GM12878 (cell line): ENCODE measurements at regions not wholly inside any gene's neighbourhood (a gene's known extent, or its start where the extent isn't known, plus 50 kb on each side); places are given as distances from the start of the nearest gene placed in this dataset.
A peak's percentile ranks its signal among the peaks of the same experiment; 100 is the strongest.

Source experiments
- ATAC-seq: fragments of 200-7000 bp; cut with Tn5 transposase; 3 replicates; pipeline ENCODE4 v1.9.1; 2020; ENCODE audit warnings: mild to moderate bottlenecking, moderate library complexity
- BruUV-seq: library from RNA; stranded (reverse); fragments of 400-500 nt; replicated peaks from 2 replicates; lab custom pipeline; 2021; lab: Mats Ljungman, UMichigan
- CTCF ChIA-PET: fragments of 300-600 bp; sonication (Branson Sonifier 250); formaldehyde crosslinking; extraction: SDS; loops from one replicate; lab custom pipeline; 2021; ENCODE audit warnings: inconsistent platforms; lab: Yijun Ruan, JAX
- POLR2A ChIA-PET: fragments of 350-600 bp; formaldehyde crosslinking; extraction: SDS; loops from one replicate; lab custom pipeline; 2021; ENCODE audit warnings: inconsistent platforms; lab: Charles Lee
- RAD21 ChIA-PET: fragments of 300-600 bp; sonication (Branson Sonifier 250); formaldehyde crosslinking; loops from one replicate; lab custom pipeline; 2023; ENCODE audit warnings: antibody characterized with exemption; ENCODE audit not compliant: unreplicated experiment; lab: Charles Lee
- SMC1A ChIA-PET: fragments of 300-600 bp; sonication (Branson Sonifier 250); formaldehyde crosslinking; loops from one replicate; lab custom pipeline; 2023; ENCODE audit not compliant: unreplicated experiment, uncharacterized antibody; lab: Charles Lee
- DNase-seq: peaks from one replicate; pipeline ENCODE4 v3.0.0-alpha.2; 2011; ENCODE audit warnings: low read depth, low spot score
- FAIRE-seq: peaks from 3 replicates; lab custom pipeline; 2011; peaks lifted over from hg19 to GRCh38; lab: Jason Lieb, UNC
- H2AFZ ChIP-seq: 2 replicates; pipeline ENCODE4 v1.6.0; 2011; ENCODE audit warnings: low read depth, low read length, control low read depth; ENCODE audit not compliant: control insufficient read depth
- H3K27ac ChIP-seq: 2 replicates; pipeline ENCODE4 v1.5.1; 2011; ENCODE audit warnings: control low read depth; ENCODE audit not compliant: control insufficient read depth, insufficient read depth
- H3K27me3 ChIP-seq, 2 experiments: replicated peaks in 1 of 2; 2 replicates each; pipeline versions ENCODE4 v1.6.0 to v1.6.1; 2011; ENCODE audit warnings: low read length in 1 of 2; ENCODE audit not compliant: control insufficient read depth in 2 of 2, insufficient read depth in 2 of 2
- H3K36me3 ChIP-seq, 2 experiments: 2 replicates each; pipeline ENCODE4 v1.5.1; 2011; ENCODE audit warnings: low read length in 1 of 2; ENCODE audit not compliant: control insufficient read depth in 2 of 2, insufficient read depth in 2 of 2
- H3K4me1 ChIP-seq: 2 replicates; pipeline ENCODE4 v1.6.1; 2011; ENCODE audit warnings: mild to moderate bottlenecking, low read length, moderate library complexity, mixed read lengths; ENCODE audit not compliant: control insufficient read depth, insufficient read depth
- H3K4me2 ChIP-seq: 2 replicates; pipeline ENCODE4 v1.6.0; 2011; ENCODE audit warnings: control low read depth; ENCODE audit not compliant: control insufficient read depth, insufficient read depth
- H3K4me3 ChIP-seq: fragments of 200-600 bp; sonication (generic); 2 replicates; pipeline ENCODE4 v1.5.1; 2016
- H3K79me2 ChIP-seq: 2 replicates; pipeline ENCODE4 v1.6.0; 2011; ENCODE audit warnings: low read length; ENCODE audit not compliant: control insufficient read depth, insufficient read depth
- H3K9ac ChIP-seq: 2 replicates; pipeline ENCODE4 v1.8.0; 2011; ENCODE audit warnings: low read length, control low read depth, mixed read lengths; ENCODE audit not compliant: control insufficient read depth, insufficient read depth
- H3K9me3 ChIP-seq: replicated peaks from 3 replicates; pipeline ENCODE4 v1.5.1; 2011; ENCODE audit warnings: mild to moderate bottlenecking, low read length; ENCODE audit not compliant: control insufficient read depth, insufficient read depth
- H4K20me1 ChIP-seq: 2 replicates; pipeline ENCODE4 v1.6.0; 2011; ENCODE audit not compliant: control insufficient read depth, insufficient read depth
- ATF7 ChIP-seq: fragments of 450-650 bp; IDR thresholded peaks from 2 replicates; pipeline ENCODE4 v1.6.1; 2016; ENCODE audit warnings: low read depth, mild to moderate bottlenecking
- BHLHE40 ChIP-seq, 2 experiments: fragments of 450-650 bp in 1 of 2; IDR thresholded peaks; 2 replicates each; pipeline ENCODE4 v1.6.1; 2011 to 2017; ENCODE audit warnings: low read depth in 2 of 2, borderline replicate concordance in 1 of 2, improper control_type of control experiment in 1 of 2, low read length in 1 of 2, mild to moderate bottlenecking in 1 of 2
- CEBPZ ChIP-seq: fragments of 150-350 bp; IDR thresholded peaks from 2 replicates; pipeline ENCODE4 v1.6.1; 2016; ENCODE audit warnings: low read depth, low read length
- E2F4 ChIP-seq: IDR thresholded peaks from 2 replicates; pipeline ENCODE4 v1.6.1; 2012; ENCODE audit warnings: low read depth, low read length, improper control_type of control experiment
- FOS ChIP-seq: IDR thresholded peaks from 3 replicates; pipeline ENCODE4 v1.6.1; 2011; ENCODE audit warnings: borderline replicate concordance; ENCODE audit not compliant: insufficient read length; ENCODE audit errors: extremely low read depth
- GATAD2B ChIP-seq: fragments of 450-650 bp; conservative IDR thresholded peaks from 2 replicates; pipeline ENCODE4 v1.6.1; 2017; ENCODE audit warnings: low read depth, mild to moderate bottlenecking, moderate library complexity
- HDAC2 ChIP-seq: fragments of 200-600 bp; sonication (generic); IDR thresholded peaks from 2 replicates; pipeline ENCODE4 v1.6.1; 2017
- IKZF2 ChIP-seq, 2 experiments: fragments of 450-650 bp; IDR thresholded peaks; 2 replicates each; pipeline ENCODE4 v1.6.1; 2017; ENCODE audit warnings: mild to moderate bottlenecking in 2 of 2, moderate library complexity in 2 of 2
- NFIC ChIP-seq: IDR thresholded peaks from 2 replicates; pipeline ENCODE4 v1.6.1; 2012; ENCODE audit warnings: low read depth, mild to moderate bottlenecking, inconsistent platforms, low read length, moderate library complexity
- NR2F1 ChIP-seq: fragments of 450-650 bp; conservative IDR thresholded peaks from 2 replicates; pipeline ENCODE4 v1.6.1; 2017; ENCODE audit warnings: mild to moderate bottlenecking
- POLR2AphosphoS2 ChIP-seq: IDR thresholded peaks from 2 replicates; pipeline ENCODE4 v1.6.1; 2011; ENCODE audit warnings: low read depth, mild to moderate bottlenecking, low read length, improper control_type of control experiment, moderate library complexity
- RCOR1 ChIP-seq: conservative IDR thresholded peaks from 2 replicates; pipeline ENCODE4 v1.6.1; 2012; ENCODE audit warnings: low read depth, low read length, improper control_type of control experiment
- SPI1 ChIP-seq: IDR thresholded peaks from 2 replicates; pipeline ENCODE4 v1.6.1; 2011; ENCODE audit warnings: low read depth, mild to moderate bottlenecking, low read length, moderate library complexity, borderline replicate concordance; ENCODE audit not compliant: insufficient read depth
- TCF12 ChIP-seq: IDR thresholded peaks from 2 replicates; pipeline ENCODE4 v1.6.1; 2011; ENCODE audit warnings: low read depth, mild to moderate bottlenecking, low read length
- USF2 ChIP-seq: IDR thresholded peaks from 2 replicates; pipeline ENCODE4 v1.6.1; 2011; ENCODE audit warnings: low read depth, low read length, improper control_type of control experiment, borderline replicate concordance
- ZBED1 ChIP-seq: IDR thresholded peaks from 2 replicates; pipeline ENCODE4 v1.6.1; 2016; ENCODE audit warnings: borderline replicate concordance
- WGBS: methylation state at CpG from one replicate; pipeline ENCODE4 v1.1.6; 2016; ENCODE audit warnings: low lambda C conversion rate; ENCODE audit not compliant: insufficient replicate concordance, insufficient coverage; ENCODE audit errors: missing lambda C conversion rate; 5-methylcytosine and 5-hydroxymethylcytosine counted together
- in situ Hi-C: fragments of 300-500 bp; cut with MboI; formaldehyde crosslinking; loops from 9 replicates; pipeline ENCODE4 v1.14.3; 2018; ENCODE audit warnings: mixed read lengths
- intact Hi-C: fragments of 100-400 bp; cut with micrococcal nuclease; formaldehyde crosslinking; loops from one replicate; pipeline ENCODE4 v1.14.2; 2022; ENCODE audit not compliant: unreplicated experiment

- TF ChIP-seq CEBPZ: no peak
- TF ChIP-seq RCOR1: no peak
- no peak for TF ChIP-seq ATF7
- TF ChIP-seq FOS: no peak
- TF ChIP-seq SPI1: no peak
Measured at GRCh38 chr3:106129939-106130338, 261.1 kb upstream of the CBLB start (continued).

- intact Hi-C loops: no loop called here
- SMC1A ChIA-PET: interaction anchor here (2.2 kb wide), 1 partner anchor 40 kb away, joined by 10 read pairs; no protein-coding TSS in a partner anchor
- FAIRE-seq: no peak
Measured at GRCh38 chr3:106130384-106131198, 261.8 kb upstream of the CBLB start.

More at GRCh38 chr3:106130384-106131198, 261.8 kb upstream of the CBLB start:
- no TSS peak for BruUV-seq
- no peaks in the 10 kb centered on the region for H3K36me3 ChIP-seq
- POLR2A ChIA-PET: no interaction called here
- H3K9ac ChIP-seq: no peak overlapping the region
- no peak overlapping the region for H3K27ac ChIP-seq
- H3K79me2 ChIP-seq: no peaks in the 10 kb centered on the region
- CTCF ChIA-PET: interaction anchor here (1.0 kb wide), 1 partner anchor 8 kb away, joined by 3 read pairs; no protein-coding TSS in a partner anchor
- WGBS: 86% methylated on average over 2 of the region's 2 CpGs
- RAD21 ChIA-PET: interaction anchor here (0.6 kb wide), 1 partner anchor 91 kb away, joined by 4 read pairs; no protein-coding TSS in a partner anchor
- TF ChIP-seq SPI1: no peak
- no peak for TF ChIP-seq BHLHE40 (IDR thresholded peaks at IDR 0.05; ENCODE audit: borderline replicate concordance in 1 of 2, low read depth in 2 of 2, low read length in 1 of 2)
- no peak for TF ChIP-seq IKZF2 (IDR thresholded peaks at IDR 0.05)
- no peak for TF ChIP-seq GATAD2B
- no peak for TF ChIP-seq POLR2AphosphoS2
- TF ChIP-seq HDAC2: no peak
- no peak for TF ChIP-seq E2F4
- no peak for TF ChIP-seq NR2F1
- no peak for TF ChIP-seq NFIC
- TF ChIP-seq USF2: no peak
- no peak for TF ChIP-seq TCF12
- TF ChIP-seq ZBED1: no peak
- no peak overlapping the region for H3K4me3 ChIP-seq
- H3K4me2 ChIP-seq: no peak overlapping the region
- no peaks in the 10 kb centered on the region for H3K27me3 ChIP-seq
- no peaks in the 10 kb centered on the region for H3K4me1 ChIP-seq
- H3K9me3 ChIP-seq: peaks cover 5% of the 10 kb centered on the region; the same call in 2 of the 3 replicates
- H4K20me1 ChIP-seq: no peaks in the 10 kb centered on the region
- ATAC-seq (no peak), DNase-seq (no peak)
- H2AFZ ChIP-seq: peak overlapping the region; percentile 49
- in situ Hi-C loops: no loop called here
